Panc1 (cell line): ENCODE measurements at regions not wholly inside any gene's neighbourhood (a gene's known extent, or its start where the extent isn't known, plus 50 kb on each side); places are given as distances from the start of the nearest gene placed in this dataset.

Experiments
- CTCF ChIP-seq: fragments of 450-650 bp; IDR thresholded peaks from 2 replicates; pipeline ENCODE4 v1.5.1; 2017; ENCODE audit warnings: mild to moderate bottlenecking
- POLR2AphosphoS5 ChIP-seq: IDR thresholded peaks from 2 replicates; pipeline ENCODE4 v1.6.1; 2012; ENCODE audit warnings: mild to moderate bottlenecking, low read depth, low read length, moderate library complexity
- REST ChIP-seq, 2 experiments: IDR thresholded peaks; 2 replicates each; pipeline ENCODE4 v1.6.1; 2011 to 2012; ENCODE audit warnings: low read depth in 2 of 2, control low read depth in 1 of 2, low read length in 1 of 2, mild to moderate bottlenecking in 1 of 2, moderate library complexity in 1 of 2; ENCODE audit not compliant: insufficient read depth in 1 of 2
- SIN3A ChIP-seq: IDR thresholded peaks from 2 replicates; pipeline ENCODE4 v1.6.1; 2012; ENCODE audit warnings: low read depth, mild to moderate bottlenecking, low read length, moderate library complexity, borderline replicate concordance; ENCODE audit not compliant: insufficient read depth
- TCF7L2 ChIP-seq: IDR thresholded peaks from 2 replicates; pipeline ENCODE4 v1.6.1; 2011; ENCODE audit warnings: mild to moderate bottlenecking, low read depth, low read length, inconsistent platforms

GRCh38 chr6:147849401-147850330 is 341.2 kb downstream of the SAMD5 start:
- TF ChIP-seq CTCF (no peak), POLR2AphosphoS5 (no peak), SIN3A (no peak), REST (IDR thresholded peaks at IDR 0.05; ENCODE audit: insufficient read depth in 1 of 2, low read depth in 2 of 2, low read length in 1 of 2) (no peak), TCF7L2 (no peak)
